Inferior parietal cortex (tissue), 1 donor: ENCODE measurements at regions not wholly inside any gene's neighbourhood (a gene's known extent, or its start where the extent isn't known, plus 50 kb on each side); places are given as distances from the start of the nearest gene placed in this dataset.
"Not testable (repeated sequence)": the region's sequence is repeated elsewhere in the genome, so short reads cannot be mapped to it uniquely, and the experiment has no call there.

Source experiments
- DNase-seq: peaks from one replicate; pipeline ENCODE4 v3.0.0-alpha.2; 2016; ENCODE audit errors: extremely low spot score

GRCh38 chr6:141394125-141394536, 738.6 kb upstream of the GJE1 start:
- no peak for DNase-seq

DNA sequence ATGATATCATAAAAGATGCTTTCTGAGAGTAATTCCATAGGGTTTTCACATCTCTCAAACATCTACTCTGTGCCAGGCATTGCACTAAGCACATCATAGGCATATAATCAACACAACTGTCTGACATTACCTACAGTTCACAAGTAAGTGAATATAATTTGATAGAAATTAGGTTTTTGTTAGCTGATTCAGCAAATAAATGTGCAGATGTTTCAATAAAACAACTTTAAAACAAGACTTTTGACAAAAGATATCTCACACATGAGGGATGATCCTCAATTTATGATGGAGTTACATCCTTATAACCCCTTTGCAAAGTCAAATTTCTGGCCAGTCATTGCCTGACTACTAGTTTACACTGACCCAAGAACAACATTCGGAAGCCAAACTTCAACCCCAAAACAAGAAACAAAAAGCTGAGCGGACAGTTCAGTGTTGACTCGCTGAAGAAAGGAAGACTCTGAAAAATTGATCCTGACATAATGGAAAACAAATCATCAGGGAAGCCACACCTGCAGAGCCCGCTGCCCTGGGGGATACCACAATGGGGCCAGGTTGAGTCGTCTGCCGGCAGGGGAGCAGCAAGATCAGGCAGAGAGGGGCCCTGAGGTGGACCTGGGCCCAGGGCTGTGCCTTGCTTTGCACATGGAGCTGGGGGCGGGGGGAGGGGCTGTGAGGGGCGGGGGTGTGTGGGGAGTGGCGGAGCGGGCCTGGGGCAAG, 739.2 kb upstream of the GJE1 start:
- no peak for DNase-seq

DNA sequence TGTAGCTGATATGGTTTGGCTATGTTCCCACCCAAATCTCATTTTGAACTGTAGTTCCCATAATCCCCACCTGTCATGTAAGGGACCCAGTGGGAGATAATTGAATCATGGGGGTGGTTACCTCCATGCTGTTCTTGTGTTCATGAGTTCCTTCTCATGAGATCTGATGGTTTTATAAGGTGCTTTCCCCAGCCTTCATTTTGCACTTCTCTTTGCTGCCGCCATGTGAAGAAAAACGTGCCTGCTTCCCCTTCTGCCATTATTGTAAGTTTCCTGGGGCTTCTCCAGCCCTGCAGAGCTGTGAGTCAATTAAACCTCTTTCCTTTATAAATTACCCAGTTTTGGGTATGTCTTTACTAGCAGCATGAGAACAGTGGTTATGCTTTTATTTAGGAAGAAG, 741.6 kb upstream of the GJE1 start:
- DNase-seq: not testable (repeated sequence)

DNA sequence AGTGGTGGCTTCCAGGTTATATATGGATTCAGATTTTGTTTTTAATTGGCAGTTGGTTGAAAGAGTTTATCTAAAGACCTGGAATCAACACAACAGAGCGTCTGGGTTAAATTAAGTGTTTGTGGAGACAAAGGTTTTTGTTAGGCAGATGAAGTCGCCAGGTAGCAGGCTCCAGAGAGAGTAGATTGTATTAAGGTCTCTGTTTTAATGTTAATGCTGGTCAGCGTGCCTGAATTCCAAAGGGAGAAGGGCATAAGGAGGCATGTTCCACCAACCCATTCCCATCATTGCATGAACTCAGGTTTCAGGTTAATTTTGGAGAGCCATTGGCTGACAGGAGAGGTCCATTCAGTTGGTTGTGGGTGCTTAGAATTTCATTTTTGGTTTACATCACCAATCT, 744.1 kb upstream of the GJE1 start:
- DNase-seq: no peak

GRCh38 chr6:141370438-141370837, 762.3 kb upstream of the GJE1 start:
- DNase-seq: no peak

DNA sequence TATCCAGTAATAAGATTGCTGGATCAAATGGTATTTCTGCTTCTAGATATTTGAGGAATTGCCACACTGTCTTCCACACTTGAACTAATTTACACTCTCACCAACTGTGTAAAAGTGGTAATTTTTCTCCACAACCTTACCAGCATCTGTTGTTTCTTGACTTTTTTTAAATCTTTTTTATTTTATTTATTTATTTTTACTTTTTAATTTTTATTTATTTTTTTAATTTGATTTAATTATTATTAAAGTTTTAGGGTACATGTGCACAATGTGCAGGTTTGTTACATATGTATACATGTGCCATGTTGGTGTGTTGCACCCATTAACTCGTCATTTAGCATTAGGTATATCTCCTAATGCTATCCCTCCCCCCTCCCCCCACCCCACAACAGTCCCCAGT, 765.9 kb upstream of the GJE1 start:
- not testable (repeated sequence) for DNase-seq

DNA sequence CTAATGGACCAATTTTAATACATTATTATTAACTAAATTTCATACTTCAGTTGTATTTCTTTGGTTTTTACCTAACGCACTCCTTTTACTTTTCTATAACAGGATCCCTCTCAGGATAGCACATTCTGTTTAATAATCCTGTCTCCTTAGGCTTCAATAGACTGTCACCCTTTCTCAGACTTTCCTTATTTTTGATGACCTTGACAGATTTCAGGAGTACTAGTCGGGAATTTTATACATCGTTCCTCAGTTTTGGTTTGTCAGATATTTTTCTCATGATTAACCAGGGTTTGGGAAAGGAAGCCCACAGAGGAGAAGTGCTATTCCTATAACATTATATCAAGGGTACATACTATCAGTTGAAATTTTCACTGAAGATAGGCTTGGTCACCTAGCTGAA, 768.0 kb upstream of the GJE1 start:
- no peak for DNase-seq

GRCh38 chr6:141364232-141364631, 768.5 kb upstream of the GJE1 start:
- no peak for DNase-seq

DNA sequence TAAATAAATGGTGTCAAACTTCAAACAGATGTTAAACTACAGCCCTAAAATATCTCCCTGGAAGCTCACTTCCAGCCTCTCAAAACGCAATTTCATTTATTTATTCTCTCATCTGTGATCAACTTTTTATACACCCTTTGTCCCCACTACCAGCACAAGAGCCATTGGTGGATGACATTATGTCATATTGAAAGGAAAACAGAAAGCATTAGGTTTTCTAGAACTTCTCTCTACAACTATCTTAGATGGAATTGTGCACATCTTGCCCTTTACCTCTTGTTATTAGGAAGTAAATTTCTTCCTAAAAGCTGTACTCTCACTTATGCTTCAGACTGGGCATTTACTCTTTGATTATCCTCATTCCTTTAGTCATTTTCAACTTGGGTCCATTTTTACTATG, 771.2 kb upstream of the GJE1 start:
- no peak for DNase-seq

DNA sequence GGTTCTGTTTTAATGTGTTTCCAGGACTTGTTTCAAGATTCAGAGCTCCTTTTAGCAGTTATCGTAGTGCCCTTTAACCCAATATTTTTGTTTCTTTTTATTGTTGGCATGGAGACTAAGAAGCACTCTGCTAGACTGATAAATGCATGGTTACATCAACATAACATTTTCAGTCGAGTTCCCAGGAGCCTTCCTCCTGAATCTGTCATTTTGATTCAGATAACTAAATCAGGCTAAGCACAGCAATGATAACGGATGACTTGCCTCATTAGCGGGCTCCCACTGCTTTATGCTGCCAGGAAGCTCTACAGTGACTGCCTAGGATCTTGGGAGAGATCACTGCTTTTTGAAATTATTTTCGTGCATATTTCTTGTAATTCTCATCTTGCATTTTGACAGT, 772.8 kb upstream of the GJE1 start:
- no peak for DNase-seq

GRCh38 chr6:141354191-141354955, 778.4 kb upstream of the GJE1 start:
- DNase-seq: no peak

GRCh38 chr6:141351721-141352120, 781.0 kb upstream of the GJE1 start:
- no peak for DNase-seq

- DNase-seq: no peak
Measured at GRCh38 chr6:141349710-141350109, 783.0 kb upstream of the GJE1 start.

DNA sequence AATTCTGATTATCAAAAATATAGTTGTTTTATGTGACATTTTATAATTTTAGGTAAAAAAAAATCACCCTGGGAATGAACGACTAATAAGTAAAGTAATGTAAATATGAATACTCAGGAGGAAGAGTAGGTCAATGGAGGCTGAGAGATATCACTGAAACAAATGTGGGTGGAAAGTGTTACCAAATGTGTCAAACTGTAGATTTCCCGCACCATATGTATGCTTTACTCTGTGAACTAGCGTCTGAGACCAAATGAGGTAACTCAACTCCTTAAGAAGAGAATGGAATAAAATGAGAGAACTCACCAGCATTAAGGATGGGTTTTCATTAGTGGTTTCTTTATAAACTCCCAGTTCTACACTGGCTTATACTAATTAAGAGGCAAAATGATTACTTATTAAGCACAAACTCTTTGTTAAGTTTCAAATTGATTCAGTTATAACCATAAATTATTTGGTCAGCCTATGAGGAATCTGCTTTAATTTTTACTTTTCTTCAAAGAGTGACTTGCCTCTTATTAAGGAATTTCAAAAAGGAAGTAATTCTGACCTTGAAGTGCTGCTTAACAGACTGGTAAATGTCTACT, 784.7 kb upstream of the GJE1 start:
- DNase-seq: peak; percentile 22

DNA sequence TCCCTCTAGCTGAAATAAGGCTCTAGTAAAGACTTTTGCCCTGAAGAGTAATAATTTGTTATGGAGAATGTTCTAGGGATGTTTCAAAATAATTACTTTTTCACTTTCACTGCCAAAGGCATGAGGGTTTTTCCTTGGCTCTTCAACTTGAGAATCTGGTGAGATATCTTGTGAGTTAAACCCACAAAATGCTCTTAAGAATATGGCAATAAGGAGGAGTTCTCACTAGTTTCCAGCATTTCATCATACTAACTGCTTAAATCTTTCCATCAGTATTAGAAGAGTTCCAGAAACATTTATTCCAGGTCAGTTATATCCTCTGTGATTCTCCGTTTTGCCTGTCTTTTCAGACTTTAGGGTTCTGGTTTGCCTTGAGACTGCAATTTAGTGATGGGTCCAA, 785.6 kb upstream of the GJE1 start:
- no peak for DNase-seq

- DNase-seq: no peak
Measured at GRCh38 chr6:141346535-141346934, 786.2 kb upstream of the GJE1 start.

GRCh38 chr6:141337191-141337590, 795.5 kb upstream of the GJE1 start:
- DNase-seq: no peak

DNA sequence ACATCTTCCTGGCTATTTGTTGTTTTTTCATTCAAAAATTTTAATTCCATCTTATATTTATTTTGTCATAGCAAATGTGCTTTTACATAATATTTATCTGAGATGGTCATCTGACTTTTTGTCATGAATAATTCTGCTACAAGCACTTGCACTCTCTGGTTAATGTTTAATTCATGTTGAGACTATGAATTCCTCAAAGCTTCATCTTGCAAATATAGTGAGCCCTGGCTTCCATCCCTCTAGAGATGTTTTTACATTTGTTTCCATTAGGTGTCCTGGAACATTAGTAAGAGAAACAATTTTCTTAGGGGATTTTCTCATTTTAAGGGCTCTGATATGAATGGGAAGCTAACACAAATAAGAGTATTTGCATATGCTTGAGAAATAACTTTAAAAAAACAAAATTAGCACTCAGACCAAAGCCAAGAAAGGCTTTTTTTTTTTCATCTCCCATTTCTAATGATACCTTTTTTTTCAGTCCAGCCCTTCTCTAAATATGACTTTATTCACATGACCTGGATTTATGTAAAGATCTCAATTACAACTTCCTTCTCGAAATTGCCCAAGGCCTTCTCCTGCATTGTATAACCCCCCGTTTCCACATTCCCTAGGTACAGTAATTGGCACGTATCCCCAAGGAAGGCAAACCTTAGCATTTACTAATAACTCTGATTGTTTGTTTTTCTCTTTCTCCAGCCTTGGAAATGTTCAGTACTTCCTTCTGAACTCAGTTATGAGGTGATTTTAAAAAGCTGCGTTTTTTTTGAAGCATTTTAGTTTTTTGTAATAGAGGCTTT, 797.0 kb upstream of the GJE1 start:
- no peak for DNase-seq

GRCh38 chr6:141326925-141327324, 805.8 kb upstream of the GJE1 start:
- no peak for DNase-seq

GRCh38 chr6:141326426-141326825, 806.3 kb upstream of the GJE1 start:
- peak; percentile 21 for DNase-seq

DNA sequence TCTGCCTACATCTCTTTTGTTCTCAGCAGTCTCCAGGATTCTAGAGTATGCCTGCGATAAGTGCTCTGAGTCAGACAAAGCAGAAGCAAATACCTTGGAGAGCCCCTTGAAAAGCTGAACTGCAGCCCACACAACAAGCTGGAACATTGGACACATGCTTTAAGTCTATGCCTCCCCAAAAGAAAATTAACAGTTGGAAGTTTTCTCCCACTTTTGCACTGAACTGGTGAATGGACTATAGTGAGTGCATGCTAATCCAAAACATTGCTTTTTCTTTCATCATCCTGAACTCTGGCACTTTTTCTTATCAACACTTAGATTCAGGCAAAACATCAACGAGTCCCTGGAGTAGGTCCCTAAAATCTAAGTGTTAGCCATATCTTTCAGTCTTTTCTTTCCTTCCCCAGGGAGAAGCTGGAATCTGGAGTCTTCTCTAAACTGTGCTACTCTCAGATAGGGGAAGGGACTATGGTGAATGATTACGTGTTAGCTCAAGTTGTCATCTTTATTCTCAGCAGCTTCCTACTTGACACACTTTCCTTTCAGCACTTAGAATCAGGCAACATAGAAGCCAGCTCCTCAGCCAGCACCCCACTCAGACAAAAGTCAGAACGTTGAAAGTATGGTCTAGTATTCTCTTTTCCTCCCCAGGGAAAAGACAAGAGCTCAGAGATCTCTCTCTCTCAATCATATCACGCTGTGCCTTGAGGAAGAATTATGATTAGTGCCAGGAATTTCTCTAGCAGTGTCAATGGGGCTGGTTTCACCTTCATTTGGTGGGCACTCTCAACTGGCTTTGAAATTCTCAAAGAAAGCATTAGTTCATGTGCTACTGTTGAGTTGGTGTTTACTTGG, 811.0 kb upstream of the GJE1 start:
- DNase-seq: peak; percentile 15
